ENCODE measurements at regions not wholly inside any gene's neighbourhood (a gene's known extent, or its start where the extent isn't known, plus 50 kb on each side); places are given as distances from the start of the nearest gene placed in this dataset.

GRCh38 chr21:19261731-19262376 is 858.3 kb upstream of the TMPRSS15 start:
- no peak for DNase-seq

- no peak for DNase-seq
Measured at GRCh38 chr21:19266636-19267035, 863.1 kb upstream of the TMPRSS15 start.

GRCh38 chr21:19268686-19269085 is 865.1 kb upstream of the TMPRSS15 start:
- no peak for DNase-seq

- no peak for DNase-seq
Measured at GRCh38 chr21:19275065-19275464, 871.5 kb upstream of the TMPRSS15 start.

- DNase-seq = no peak
Measured at GRCh38 chr21:19276665-19277064, 873.1 kb upstream of the TMPRSS15 start.

- no peak for DNase-seq
Measured at GRCh38 chr21:19286876-19287275, 883.3 kb upstream of the TMPRSS15 start.

GRCh38 chr21:19290328-19290727 is 886.7 kb upstream of the TMPRSS15 start:
- DNase-seq = no peak

- no peak for DNase-seq
Measured at GRCh38 chr21:19320291-19320690, 916.7 kb upstream of the TMPRSS15 start.

GRCh38 chr21:19321688-19322087 is 918.1 kb upstream of the TMPRSS15 start:
- no peak for DNase-seq

- no peak for DNase-seq
Measured at GRCh38 chr21:19322360-19322759, 918.8 kb upstream of the TMPRSS15 start.

- DNase-seq = no peak
Measured at GRCh38 chr21:19326531-19327319, 923.1 kb upstream of the TMPRSS15 start.

- DNase-seq = no peak
Measured at GRCh38 chr21:19328954-19329353, 925.4 kb upstream of the TMPRSS15 start.

GRCh38 chr21:19340303-19340702 is 936.7 kb upstream of the TMPRSS15 start:
- no peak for DNase-seq

- DNase-seq = no peak
Measured at GRCh38 chr21:19340954-19341353, 937.4 kb upstream of the TMPRSS15 start.

- no peak for DNase-seq
Measured at GRCh38 chr21:19343711-19344110, 940.1 kb upstream of the TMPRSS15 start.

GRCh38 chr21:19350286-19350685 is 946.7 kb upstream of the TMPRSS15 start:
- no peak for DNase-seq

- no peak for DNase-seq
Measured at GRCh38 chr21:19353256-19353655, 949.7 kb upstream of the TMPRSS15 start.

GRCh38 chr21:19368944-19369343 is 965.4 kb upstream of the TMPRSS15 start:
- DNase-seq = no peak

- DNase-seq = no peak
Measured at GRCh38 chr21:19392390-19392789, 988.8 kb upstream of the TMPRSS15 start.

- DNase-seq = no peak
Measured at GRCh38 chr21:19400223-19400770, 996.7 kb upstream of the TMPRSS15 start.

- no peak for DNase-seq
Measured at GRCh38 chr21:19402870-19403269, 999.3 kb upstream of the TMPRSS15 start.

GRCh38 chr21:19405326-19405725 is 1001.7 kb upstream of the TMPRSS15 start:
- no peak for DNase-seq

GRCh38 chr21:19420565-19420964 is 1017.0 kb upstream of the TMPRSS15 start:
- no peak for DNase-seq

- DNase-seq = no peak
Measured at GRCh38 chr21:19433623-19434022, 1030.0 kb upstream of the TMPRSS15 start.
